PFSK-1 (cell line): ENCODE measurements at regions not wholly inside any gene's neighbourhood (a gene's known extent, or its start where the extent isn't known, plus 50 kb on each side); places are given as distances from the start of the nearest gene placed in this dataset.

Source experiments
- POLR2AphosphoS5 ChIP-seq: IDR thresholded peaks from 2 replicates; pipeline ENCODE4 v1.6.1; 2012; ENCODE audit warnings: low read depth, mild to moderate bottlenecking, control low read depth, low read length, moderate library complexity
- TF ChIP-seq, protein P1 (sequence below), 2 experiments: IDR thresholded peaks; 2 replicates each; pipeline versions ENCODE4 v1.6.1 to v1.8.0; 2011 to 2012; ENCODE audit warnings: low read depth in 2 of 2, low read length in 2 of 2, control low read depth in 1 of 2, inconsistent platforms in 1 of 2, mild to moderate bottlenecking in 1 of 2, moderate library complexity in 1 of 2; ENCODE audit not compliant: insufficient read depth in 1 of 2

DNA sequence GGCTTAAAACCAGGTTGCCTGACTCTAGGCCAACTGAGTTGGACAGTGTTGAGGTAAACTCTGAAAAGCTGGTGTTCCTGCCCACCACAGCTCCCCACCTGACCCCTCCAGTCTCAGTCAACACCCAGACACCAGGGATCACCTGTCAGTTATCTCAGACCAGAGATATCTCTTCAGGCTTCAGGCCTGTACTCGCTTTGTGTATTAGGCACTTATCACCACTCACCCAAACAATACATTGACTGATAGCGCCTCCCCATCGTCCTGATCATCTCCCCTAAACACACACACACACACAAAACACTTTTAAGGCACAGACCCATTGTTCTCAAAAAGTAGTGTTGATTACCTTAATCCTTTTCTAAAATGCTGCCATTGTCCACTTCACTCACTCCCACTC lies 111.5 kb downstream of the PLCE1 start:
- no peak for TF ChIP-seq POLR2AphosphoS5
- TF ChIP-seq, protein P1, sequence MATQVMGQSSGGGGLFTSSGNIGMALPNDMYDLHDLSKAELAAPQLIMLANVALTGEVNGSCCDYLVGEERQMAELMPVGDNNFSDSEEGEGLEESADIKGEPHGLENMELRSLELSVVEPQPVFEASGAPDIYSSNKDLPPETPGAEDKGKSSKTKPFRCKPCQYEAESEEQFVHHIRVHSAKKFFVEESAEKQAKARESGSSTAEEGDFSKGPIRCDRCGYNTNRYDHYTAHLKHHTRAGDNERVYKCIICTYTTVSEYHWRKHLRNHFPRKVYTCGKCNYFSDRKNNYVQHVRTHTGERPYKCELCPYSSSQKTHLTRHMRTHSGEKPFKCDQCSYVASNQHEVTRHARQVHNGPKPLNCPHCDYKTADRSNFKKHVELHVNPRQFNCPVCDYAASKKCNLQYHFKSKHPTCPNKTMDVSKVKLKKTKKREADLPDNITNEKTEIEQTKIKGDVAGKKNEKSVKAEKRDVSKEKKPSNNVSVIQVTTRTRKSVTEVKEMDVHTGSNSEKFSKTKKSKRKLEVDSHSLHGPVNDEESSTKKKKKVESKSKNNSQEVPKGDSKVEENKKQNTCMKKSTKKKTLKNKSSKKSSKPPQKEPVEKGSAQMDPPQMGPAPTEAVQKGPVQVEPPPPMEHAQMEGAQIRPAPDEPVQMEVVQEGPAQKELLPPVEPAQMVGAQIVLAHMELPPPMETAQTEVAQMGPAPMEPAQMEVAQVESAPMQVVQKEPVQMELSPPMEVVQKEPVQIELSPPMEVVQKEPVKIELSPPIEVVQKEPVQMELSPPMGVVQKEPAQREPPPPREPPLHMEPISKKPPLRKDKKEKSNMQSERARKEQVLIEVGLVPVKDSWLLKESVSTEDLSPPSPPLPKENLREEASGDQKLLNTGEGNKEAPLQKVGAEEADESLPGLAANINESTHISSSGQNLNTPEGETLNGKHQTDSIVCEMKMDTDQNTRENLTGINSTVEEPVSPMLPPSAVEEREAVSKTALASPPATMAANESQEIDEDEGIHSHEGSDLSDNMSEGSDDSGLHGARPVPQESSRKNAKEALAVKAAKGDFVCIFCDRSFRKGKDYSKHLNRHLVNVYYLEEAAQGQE (IDR thresholded peaks at IDR 0.05; ENCODE audit: insufficient read depth in 1 of 2, low read depth in 2 of 2, low read length in 2 of 2): no peak
